ENCODE measurements at regions not wholly inside any gene's neighbourhood (a gene's known extent, or its start where the extent isn't known, plus 50 kb on each side); places are given as distances from the start of the nearest gene placed in this dataset.

GRCh38 chr1:219278288-219278687, 104.6 kb downstream of the LYPLAL1 start:
- TF ChIP-seq ZNF423 (CRISPR knock-in tag; IDR thresholded peaks at IDR 0.05) (no peak), USF2 (CRISPR knock-in tag; IDR thresholded peaks at IDR 0.05) (no peak), ATF1 (CRISPR knock-in tag; IDR thresholded peaks at IDR 0.05) (no peak), CBFB (CRISPR knock-in tag; IDR thresholded peaks at IDR 0.05; ENCODE audit: low read depth) (no peak), GABPB1 (CRISPR knock-in tag; IDR thresholded peaks at IDR 0.05) (no peak), RELA (CRISPR knock-in tag; IDR thresholded peaks at IDR 0.05; ENCODE audit: borderline replicate concordance) (no peak), SP1 (CRISPR knock-in tag; conservative IDR thresholded peaks at IDR 0.05) (no peak), MYBL2 (CRISPR knock-in tag; IDR thresholded peaks at IDR 0.05) (no peak), MAX (CRISPR knock-in tag; IDR thresholded peaks at IDR 0.05) (no peak)
- TF ChIP-seq, protein P1, sequence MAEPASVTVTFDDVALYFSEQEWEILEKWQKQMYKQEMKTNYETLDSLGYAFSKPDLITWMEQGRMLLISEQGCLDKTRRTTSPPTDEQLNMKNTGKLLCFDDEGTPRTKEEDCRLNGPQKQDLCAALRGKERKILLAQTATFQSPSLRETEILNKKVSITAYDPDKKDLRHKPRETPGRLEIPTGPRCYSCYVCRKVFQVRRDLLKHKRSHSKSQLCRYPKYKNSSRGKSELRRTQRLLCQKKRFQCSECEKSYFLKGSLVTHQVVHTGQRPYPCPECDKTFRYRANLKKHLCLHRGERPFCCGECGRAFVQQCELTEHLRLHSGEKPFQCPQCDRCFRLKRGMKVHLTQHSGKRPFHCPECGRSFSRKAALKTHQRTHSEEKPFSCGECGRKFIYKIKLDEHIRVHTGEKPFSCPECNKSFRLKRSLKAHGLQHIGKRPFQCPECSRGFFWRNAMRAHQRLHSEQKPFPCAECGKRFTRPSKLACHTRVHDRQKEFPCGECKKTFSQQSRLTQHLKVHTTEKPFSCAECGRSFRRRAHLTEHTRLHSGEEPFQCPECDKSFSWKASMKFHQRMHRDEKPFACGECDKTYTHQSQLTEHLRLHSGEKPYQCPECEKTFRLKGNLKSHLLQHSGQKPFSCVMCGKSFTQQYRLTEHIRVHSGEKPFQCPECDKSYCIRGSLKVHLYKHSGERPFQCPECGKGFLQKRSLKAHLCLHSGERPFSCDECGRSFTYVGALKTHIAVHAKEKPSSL (CRISPR knock-in tag; conservative IDR thresholded peaks at IDR 0.05), result no peak
- TF ChIP-seq, protein P2, sequence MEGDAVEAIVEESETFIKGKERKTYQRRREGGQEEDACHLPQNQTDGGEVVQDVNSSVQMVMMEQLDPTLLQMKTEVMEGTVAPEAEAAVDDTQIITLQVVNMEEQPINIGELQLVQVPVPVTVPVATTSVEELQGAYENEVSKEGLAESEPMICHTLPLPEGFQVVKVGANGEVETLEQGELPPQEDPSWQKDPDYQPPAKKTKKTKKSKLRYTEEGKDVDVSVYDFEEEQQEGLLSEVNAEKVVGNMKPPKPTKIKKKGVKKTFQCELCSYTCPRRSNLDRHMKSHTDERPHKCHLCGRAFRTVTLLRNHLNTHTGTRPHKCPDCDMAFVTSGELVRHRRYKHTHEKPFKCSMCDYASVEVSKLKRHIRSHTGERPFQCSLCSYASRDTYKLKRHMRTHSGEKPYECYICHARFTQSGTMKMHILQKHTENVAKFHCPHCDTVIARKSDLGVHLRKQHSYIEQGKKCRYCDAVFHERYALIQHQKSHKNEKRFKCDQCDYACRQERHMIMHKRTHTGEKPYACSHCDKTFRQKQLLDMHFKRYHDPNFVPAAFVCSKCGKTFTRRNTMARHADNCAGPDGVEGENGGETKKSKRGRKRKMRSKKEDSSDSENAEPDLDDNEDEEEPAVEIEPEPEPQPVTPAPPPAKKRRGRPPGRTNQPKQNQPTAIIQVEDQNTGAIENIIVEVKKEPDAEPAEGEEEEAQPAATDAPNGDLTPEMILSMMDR (IDR thresholded peaks at IDR 0.05), result no peak
- TF ChIP-seq, protein P3, sequence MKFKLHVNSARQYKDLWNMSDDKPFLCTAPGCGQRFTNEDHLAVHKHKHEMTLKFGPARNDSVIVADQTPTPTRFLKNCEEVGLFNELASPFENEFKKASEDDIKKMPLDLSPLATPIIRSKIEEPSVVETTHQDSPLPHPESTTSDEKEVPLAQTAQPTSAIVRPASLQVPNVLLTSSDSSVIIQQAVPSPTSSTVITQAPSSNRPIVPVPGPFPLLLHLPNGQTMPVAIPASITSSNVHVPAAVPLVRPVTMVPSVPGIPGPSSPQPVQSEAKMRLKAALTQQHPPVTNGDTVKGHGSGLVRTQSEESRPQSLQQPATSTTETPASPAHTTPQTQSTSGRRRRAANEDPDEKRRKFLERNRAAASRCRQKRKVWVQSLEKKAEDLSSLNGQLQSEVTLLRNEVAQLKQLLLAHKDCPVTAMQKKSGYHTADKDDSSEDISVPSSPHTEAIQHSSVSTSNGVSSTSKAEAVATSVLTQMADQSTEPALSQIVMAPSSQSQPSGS (CRISPR knock-in tag; IDR thresholded peaks at IDR 0.05; ENCODE audit: borderline replicate concordance, low read depth), result no peak
